ENCODE measurements at regions not wholly inside any gene's neighbourhood (a gene's known extent, or its start where the extent isn't known, plus 50 kb on each side); places are given as distances from the start of the nearest gene placed in this dataset.
"Not testable (repeated sequence)": the region's sequence is repeated elsewhere in the genome, so short reads cannot be mapped to it uniquely, and the experiment has no call there.

DNA sequence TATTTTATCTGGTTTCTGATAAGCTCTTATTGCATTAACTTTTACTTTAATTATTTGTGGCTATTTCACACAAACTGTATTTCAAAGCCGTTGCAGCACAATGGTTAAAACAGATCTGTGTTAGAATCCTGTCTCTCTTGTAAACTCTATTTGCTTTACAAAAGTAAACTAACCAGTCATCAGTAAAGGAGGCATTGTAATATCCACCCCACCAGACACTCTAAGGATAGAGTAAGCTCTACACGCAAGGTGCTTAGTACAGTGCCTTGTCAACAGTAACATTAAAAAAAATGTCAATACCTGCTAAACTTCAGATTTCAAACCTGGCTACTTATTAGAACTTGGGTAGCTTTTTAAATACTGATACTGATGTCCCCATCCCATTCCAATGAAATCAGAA lies 228.4 kb downstream of the RCHY1 start:
- DNase-seq, result no peak

DNA sequence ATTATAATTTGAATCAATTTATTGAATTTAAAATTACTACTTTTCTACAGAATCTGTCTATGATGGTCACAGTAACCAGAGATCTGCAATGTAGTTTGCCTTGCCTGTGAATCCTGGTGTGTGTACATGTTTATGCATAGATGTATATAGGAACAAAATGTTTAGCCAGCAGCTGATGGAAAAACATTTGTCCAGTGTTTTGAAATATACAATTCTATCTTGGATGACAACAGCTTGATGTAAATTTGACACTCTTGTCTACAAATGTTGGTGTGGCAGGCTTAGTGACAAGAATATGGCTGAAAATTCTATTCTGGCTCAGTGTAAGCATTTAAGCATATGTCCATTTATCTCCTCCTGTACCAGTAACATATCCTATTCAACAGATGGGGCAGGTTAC lies 229.4 kb downstream of the RCHY1 start:
- no peak for DNase-seq

DNA sequence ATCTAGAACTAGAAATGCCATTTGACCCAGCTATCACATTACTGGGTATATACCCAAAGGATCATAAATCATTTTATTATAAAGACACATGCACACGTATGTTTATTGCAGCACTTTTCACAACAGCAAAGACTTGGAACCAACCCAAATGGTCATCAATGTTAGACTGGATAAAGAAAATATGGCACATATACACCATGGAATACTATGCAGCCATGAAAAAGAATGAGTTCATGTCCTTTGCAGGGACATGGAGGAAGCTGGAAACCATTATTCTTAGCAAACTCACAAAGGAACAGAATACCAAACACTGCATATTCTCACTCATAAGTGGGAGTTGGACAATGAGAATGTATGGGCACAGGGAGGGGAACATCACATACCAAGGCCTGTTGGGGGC lies 233.7 kb downstream of the RCHY1 start:
- not testable (repeated sequence) for DNase-seq

DNA sequence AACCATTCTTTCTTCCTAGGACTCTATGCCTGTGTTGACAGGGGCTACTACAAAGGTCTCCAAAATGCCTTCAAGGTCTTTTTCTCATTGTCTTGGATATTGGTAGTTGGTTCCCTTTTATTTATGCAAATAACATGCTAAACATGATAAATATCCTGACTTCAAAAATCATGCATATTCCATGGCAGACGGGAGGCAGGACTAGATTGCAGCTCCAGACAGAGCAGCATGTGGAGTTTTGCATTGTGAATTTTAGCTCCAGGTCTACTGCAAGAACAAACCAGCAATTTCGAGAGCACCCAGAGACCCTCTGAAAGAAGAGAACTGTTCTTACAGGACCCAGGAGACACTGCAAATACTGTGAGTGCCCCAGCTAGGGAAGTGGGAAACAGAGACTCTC lies 254.9 kb downstream of the RCHY1 start:
- DNase-seq, result no peak

DNA sequence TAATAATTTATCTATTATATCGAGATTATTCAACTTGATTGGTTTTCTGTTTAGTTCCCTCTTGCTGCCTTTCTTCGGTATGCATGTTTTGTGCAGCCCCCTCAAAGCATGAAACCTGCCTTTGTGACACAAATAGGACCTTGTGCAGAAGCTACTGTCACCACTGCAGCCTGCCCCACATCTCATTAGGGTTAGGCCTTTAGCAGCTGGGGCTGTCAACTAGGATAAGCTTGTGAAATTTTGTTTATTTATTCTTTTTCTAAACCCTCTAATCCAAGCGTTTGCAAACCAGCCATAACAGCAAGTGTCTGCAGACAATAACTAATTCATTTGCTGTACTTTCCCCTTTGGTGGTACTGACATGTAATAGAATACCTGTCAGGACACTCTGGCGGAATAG lies 258.9 kb downstream of the RCHY1 start:
- DNase-seq, result no peak

DNA sequence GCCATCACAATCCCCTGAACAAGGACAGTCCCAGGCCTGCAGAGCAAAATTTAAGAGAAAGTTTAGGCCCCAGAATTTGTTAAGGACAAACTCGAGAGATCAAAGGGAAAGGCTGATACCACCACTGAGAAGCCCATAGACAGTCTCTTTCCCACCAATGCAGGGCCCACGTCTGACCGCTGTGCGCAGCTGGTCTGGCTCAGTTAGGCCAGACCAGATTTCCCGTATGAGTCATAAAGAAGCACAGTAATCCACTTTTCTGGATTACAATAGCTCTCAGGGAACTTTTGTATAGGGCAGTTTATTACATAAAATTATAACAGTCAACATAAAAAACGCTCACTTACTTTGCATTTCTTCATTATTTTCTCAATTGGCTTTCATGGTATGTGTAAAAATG lies 259.5 kb downstream of the RCHY1 start:
- no peak for DNase-seq

DNA sequence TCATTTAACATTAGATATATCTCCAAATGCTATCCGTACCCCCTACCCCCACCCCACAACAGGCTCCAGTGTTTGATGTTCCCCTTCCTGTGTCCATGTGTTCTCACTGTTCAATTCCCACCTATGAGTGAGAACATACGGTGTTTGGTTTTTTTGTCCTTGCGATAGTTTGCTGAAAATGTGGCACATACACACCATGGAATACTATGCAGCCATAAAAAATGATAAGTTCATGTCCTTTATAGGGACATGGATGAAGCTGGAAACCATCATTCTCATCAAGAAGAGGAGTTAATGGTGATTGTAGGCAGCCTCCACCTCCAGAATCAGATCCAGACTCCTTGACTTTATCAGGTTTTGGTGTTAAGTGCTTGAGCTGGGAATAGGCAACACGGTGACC lies 261.1 kb downstream of the RCHY1 start:
- not testable (repeated sequence) for DNase-seq

DNA sequence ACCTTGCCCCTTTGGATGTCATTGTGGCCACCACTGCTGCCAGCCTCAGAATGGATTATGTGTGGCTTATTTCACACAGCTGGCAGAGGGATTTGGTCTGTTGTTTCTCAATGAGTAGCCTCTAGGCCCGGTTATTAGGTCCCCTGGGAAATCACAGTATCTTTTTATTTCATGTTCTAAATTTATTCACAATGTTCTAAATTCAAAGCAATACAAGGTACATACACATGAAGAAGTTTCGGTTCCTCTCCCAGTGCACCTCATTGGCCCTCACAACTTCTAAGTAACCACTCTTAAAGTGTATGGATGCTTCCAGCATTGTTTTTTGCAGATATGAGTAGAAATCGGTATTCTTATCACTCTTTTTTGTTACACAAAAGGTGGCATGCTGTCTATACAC lies 262.7 kb downstream of the RCHY1 start:
- DNase-seq, result no peak

DNA sequence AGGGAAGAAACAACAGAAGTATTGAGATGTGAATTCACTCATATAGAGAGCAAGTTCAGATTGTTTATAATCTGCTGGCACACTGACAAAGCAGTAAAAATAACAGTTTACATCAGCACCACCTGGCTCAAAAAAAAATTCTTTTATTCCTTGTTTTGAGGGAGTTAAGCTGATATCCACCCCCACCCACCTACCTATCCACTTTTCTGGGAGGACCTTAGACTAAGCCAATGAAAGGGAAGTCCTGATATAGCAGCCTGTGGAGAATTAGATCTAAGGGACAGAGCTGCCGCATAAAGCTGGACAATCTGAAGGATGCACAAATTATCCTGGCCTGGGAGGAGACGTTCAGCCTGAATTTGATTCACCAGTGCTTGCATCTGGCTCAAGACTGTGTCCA lies 264.5 kb downstream of the RCHY1 start:
- no peak for DNase-seq

DNA sequence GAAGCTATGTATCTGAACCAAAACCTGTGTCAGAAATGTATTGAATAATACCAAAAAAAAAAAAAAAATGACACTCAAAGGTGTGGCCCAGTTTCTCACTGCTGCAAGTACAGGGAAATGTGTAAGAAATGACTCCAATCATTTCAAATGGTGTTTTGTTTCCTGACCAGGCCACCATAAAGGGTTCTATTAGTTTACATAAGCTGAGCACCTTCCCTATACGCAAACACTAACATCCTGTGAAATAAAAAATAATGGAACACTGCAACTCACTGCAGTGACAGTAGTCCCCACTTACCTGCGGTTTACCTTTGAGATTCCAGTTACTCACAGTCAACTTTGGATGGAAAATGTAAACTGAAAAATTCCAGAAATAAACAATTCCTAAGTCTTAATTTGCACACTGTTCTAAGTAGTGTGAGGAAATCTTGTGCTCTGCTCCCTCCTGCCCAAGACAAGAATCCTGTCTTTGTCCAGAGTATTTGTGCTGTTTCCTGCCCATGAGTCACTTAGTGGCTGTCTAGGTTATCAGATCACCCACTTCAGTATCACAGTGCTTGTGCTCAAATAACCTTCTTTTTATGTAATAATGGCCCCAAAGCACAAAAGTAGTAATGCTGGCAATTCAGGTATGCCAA lies 265.3 kb downstream of the RCHY1 start:
- DNase-seq, result no peak

DNA sequence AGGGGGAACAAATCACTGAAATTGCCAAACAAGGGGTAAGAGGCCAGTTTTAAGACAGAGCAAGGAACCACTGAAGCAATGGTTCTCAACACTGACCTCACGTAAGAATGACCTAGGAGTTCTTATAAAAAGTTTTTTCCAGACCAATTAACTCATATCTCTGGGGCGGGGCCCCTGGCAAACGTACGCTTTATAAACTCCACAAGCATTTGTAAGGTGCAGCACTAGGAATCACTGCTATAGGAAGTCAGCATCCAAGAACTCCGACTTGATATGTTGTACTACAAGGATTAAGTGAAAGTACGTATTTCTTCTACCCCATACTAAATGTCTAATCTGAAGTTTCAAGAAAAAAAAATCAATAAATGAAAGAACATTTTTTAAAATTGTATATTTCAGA lies 269.9 kb downstream of the RCHY1 start:
- DNase-seq, result no peak

DNA sequence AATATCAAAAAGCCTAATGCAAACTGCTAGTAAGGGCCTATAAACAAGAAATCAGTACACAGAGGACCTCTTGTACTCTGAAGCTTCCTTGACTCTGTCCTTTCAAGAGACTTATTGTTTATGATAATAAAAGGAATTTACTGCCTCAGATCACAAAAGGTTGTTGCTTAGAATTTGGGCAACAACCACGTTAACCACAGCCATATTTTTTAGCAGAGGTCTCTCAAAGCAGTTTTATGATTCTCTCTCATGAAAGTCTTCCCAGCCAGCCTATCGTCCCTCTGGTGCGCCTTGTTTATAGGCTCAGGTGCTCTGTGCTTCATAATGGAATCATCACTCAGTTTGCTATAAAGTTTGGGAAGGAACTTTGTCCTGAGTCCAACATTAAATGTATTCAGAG lies 270.6 kb downstream of the RCHY1 start:
- no peak for DNase-seq

DNA sequence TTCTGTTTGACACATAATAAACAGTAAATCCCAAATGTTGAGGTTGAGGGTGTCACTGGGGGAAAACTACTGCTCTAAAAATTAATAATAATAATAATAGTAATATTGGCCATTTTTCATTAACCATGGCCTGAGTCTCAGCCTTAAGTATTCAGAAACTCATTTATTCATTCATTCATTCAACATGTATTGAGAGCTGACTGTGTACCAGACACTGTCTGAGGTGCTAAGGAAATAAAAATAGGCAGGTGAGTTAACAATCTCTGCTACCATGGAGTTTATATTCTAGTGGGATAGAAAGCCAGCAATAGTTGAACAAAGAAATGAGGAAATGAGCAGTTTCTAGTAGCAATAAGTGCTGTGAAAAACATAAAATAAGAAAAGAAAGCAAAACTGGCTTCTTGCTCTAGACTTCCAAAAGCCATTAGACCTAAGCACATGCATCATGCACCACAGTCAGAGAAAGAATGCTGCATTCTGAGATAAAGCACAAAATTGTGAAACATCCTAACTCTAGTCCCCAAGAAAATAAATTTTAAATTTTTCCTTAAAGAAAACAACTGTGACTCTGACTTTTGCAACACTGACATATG lies 278.7 kb downstream of the RCHY1 start:
- DNase-seq, result no peak

DNA sequence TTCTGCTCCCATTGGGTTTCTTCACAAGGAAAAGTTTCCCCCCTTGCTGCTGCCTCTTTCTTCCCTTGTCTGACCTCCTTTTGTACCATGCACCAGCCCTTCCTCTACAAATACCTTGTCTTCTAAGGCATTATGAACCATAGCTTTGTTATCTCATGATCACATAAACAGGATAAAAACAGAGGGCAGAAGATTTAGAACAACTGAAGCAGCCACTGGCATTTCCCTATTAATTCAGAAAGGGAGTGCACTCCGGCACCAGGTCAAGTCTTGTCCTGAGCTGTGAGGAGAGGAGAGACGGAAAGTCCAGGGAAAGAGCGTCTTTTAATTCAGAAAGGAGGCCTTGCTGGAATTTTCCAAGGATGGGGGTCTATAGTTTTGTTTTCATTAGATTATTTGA lies 281.7 kb downstream of the RCHY1 start:
- no peak for DNase-seq

DNA sequence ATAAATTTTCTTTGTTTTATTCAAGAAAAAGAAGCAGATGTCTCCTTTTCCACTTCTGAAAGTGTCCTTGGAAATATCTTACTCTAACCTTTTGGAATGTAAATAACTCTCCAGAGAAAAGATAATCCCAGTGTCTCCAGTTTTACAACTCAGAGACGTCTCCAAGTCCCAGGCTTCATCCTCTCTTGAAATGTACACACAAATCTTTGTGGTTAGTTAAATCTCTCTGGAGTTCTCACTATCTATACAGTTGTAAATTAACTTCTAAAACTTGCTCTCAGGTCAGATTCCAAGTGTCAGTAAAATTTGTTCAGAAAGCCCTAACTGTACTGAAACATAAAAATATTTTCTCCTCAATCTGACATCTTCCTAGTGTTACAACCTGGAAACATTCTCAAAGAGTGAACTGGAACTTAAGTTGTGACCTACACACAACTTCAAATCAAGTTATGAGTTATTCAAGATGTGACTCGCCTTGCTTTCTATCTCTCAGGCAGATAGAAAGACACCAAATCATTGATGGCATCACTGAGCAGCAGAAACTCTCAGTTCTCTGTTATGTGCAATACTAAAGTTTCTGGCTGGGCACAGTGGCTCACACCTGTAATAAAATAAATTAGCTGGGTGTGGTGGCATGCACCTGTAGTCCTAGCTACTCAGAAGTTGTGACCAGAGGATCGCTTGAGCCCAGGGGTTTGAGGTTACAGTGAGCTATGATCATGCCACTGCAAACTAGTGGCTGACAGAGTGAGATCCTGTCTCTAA lies 284.2 kb downstream of the RCHY1 start:
- no peak for DNase-seq

DNA sequence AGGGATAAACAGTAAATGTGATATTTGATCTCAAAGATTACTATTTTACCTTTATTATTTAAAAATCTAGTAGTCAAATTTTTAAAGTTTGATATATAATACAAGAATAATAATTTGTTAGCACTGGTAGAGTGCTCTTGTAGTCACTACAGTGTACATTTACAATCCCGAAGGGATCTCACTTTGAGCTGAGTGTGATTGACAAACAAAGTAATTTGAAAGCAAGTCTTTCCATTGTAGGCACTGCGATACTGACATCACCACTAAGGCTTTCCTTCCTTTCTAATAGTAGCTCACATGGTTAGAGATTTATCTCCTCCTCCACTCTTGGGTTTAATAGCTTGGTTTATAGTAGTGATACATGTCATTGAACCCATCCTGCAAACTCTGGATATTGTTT lies 280.6 kb downstream of the PARM1 start:
- no peak for DNase-seq

DNA sequence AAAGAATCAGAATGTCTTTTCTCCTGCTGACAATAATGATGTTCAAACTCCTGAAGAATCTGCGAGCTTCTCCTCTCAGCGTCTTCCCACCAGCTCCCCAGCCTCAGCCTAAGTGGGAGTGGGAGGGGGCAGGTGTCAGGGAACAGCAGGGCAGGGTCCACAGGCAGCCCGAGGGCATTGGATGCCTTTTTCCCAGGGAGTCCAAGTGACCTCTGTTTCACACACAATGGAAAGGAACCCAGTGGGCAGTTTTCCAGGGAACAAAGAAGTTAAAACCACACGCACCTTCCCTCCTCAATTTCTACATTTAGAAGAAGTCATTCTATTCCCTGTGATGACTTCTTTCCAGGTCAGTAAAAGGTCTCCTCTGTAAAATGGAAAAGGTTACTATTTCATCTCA lies 278.5 kb downstream of the PARM1 start:
- DNase-seq, result no peak

DNA sequence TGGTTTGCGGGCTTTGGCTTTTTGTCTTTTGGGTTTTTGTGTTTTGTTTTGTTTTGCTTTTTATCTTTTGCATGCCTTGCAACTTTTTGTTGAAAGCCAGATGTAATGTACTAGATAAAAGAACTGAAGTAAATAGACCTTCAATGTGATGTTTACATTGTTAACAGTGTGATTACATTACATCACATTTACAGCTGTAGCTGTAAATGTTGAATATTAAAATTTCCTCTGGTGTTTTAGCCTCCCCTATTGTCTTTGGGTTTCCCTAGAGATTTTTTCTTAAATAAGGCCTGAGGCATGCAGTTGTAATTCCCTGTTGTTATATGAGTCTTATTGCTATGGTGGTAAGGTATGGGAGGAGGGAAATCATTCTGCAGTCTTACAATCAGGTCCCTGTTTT lies 275.0 kb downstream of the PARM1 start:
- DNase-seq, result no peak

DNA sequence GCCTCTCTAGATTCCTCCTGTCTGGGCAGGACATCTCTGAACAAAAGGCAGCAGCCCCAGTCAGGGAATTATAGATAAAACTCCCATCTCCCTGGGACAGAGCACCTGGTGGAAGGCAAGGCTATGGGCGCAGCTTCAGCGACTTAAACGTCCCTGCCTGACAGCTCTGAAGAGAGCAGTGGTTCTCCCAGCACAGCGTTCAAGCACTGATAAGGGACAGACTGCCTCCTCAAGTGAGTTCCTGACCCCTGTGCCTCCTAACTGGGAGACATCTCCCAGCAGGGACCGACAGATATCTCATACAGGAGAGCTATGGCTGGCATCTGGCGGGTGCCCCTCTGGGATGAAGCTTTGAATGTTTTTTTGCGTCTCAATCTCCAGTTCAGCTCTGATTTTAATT lies 262.2 kb downstream of the PARM1 start:
- DNase-seq, result no peak

DNA sequence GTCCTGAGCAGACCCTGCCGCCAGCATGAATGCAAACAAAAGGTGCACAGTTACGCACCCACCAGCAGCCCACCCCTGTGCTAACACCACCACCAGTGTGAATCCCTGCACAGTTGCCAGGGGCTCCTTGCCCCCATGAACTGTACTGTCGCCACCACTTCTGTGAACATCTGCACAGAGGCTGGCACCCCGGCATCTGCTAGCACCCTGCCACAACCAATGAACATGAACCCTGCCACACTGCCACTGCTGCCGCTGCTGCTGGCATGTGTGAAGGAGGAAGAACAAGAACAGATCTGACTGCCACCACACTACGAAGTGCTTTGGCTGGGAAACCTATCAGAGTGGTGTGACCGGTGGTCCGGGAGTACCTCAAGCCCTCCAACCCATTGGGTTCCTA lies 261.3 kb downstream of the PARM1 start:
- no peak for DNase-seq

DNA sequence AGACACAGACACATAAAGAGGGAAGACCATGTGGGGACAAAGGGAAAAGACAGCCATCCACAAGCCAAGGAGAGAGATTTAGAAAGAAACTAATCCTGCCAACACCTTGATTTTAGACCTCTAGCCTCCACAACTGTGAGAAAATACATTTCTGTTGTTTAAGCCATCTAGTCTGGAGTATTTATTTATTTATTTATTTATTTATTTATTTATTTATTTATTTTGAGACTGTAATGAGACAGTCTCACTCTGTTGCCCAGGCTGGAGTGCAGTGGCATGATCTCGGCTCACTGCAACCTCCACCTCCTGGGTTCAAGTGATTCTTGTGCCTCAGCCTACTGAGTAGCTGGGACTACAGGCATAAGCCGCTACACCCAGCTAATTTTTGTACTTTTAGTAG lies 259.3 kb downstream of the PARM1 start:
- not testable (repeated sequence) for DNase-seq

DNA sequence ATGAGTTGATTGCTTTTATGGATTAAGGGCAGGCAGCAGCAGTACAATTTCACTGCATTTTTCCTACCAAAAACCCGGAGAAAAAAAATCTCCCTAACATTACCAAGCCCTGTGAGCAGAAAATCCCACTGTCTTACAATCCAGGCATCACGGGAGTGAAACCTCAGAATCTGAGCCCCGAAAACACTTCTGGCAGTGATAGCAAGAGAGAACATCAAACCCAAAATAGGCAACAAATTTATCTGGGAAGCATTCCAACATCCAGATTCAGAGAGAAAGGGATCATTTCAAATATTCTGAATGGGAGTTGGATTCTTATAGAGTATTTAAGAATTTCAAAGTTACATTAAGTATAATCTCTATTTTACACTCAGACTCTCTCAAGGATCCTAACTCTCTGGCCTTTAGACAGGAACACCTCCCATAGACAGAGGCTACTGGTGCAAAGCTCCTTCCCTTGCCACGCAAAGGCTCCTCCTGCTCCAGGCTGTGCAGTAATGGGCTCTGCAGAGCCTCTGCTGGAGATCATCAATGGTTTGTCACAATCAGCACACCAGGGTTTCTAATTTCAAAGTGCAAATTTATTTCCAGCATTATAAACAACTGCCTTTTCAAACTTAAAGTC lies 256.9 kb downstream of the PARM1 start:
- no peak for DNase-seq

DNA sequence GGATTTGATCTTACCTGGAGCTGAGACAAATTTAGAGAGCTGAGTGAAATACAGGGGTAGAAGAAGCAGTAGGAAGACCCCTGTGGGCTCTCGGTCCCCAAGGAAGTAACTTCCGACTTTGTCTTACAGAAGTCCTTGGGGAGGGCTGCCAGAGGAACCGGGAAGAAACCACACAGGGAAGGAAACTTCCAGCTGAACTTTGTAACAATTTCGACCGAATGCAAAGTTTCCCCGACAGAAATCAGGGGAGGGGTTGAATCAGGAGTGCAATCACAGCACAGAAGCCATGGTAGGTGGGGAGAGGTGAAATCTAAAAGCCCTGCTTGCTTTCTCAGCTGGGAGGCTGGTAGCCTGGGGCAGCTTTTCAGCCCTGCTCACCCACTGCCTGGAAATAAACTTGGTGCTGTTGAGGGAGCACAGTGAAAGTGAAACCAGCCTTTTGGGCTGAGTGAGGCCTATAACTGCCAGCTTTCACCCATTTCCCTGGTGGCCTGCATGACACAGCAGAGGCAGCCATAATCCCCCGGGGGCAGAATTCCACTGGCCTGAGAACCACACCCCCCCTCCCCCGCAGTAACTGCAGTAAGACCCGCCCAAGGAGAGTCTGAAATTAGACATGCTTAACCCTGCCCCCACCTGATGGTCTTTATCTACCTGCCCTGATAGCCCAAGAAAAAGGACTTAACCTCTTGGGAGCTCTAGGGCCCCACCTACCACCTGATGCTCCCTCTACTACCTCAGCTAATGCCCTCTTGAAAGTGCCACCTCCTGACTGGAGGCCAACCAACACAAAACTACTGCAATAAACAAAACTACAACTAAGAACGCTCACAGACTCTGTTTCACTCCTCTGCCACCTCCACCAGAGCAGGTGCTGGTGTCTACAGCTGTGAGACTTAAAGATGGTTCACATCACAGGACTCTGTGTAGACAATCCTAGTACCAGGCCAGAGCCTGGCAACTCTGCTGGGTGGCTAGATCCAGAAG lies 248.2 kb downstream of the PARM1 start:
- no peak for DNase-seq
